HG02943 (cell line): ENCODE measurements at regions not wholly inside any gene's neighbourhood (a gene's known extent, or its start where the extent isn't known, plus 50 kb on each side); places are given as distances from the start of the nearest gene placed in this dataset.

Experiments
- ATAC-seq: cut with Tn5 transposase; IDR thresholded peaks from one replicate; pipeline ENCODE4 v1.9.1; 2021; ENCODE audit warnings: mild to moderate bottlenecking, low read depth, moderate library complexity; ENCODE audit not compliant: unreplicated experiment

GRCh38 chr2:160859096-160859495 lies 301.1 kb upstream of the TANK start:
- no peak for ATAC-seq

DNA sequence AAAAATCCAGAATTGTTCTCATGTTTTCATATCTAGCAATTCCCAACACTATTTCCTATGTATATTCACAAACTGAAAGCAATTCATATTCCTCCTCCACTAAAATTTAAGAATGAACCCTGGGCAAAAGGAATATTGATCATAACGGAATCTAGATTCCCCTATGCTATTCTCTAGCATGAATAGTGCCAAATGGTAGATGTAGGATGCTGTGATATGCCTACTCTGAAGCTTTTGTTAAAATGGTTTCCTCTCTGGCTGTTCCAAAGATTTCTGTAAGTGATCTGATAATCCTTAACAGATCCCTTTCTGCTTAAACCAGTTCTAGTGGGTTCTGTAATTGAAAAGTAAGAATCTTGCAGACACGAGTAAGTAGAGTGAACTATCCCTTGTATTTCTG lies 298.0 kb upstream of the TANK start:
- no peak for ATAC-seq

GRCh38 chr2:160868891-160869290 lies 291.3 kb upstream of the TANK start:
- no peak for ATAC-seq

DNA sequence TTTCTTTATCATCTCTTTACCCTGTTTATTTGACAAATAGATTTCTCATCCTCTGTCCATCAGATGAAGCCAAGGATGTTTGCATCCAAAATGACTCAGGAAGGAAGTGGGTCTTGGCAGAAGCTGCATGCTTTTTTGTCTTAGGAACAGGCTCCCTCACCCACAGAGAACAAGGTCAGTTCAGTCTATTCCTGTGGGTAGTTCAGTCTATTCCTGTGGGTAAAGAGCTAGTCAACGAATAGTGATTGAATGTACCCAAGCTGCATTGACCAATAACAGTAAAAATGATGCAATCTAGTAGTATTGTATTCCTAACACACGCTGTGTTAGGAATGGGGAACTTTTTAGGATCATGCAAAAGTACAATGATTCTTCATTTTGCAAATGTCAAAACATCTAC lies 290.8 kb upstream of the TANK start:
- ATAC-seq = no peak

- no peak for ATAC-seq
These were observed 289.3 kb upstream of the TANK start for GRCh38 chr2:160870729-160871465.

- ATAC-seq = no peak
These were observed 288.3 kb upstream of the TANK start for GRCh38 chr2:160871953-160872352.

GRCh38 chr2:160876029-160876428 lies 284.2 kb upstream of the TANK start:
- ATAC-seq = no peak

DNA sequence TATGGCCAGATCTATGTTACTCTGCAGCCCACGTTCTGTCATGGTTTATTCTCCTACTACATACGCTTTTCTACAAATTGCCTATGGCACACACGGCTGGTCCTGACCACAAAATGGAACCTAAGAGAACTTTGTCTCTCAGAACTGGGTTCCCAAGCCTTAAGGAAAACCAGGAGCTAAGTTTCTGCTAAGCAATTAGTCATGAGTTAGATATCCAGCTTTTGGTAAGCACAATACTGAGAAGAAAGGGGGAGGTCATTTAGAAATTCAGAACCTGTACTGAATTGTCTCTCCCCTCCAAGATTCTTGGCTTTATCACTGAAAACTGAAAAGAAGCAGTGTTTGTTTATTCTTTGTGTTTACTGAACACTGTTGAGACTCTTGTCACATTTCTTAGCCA lies 283.5 kb upstream of the TANK start:
- ATAC-seq = no peak

GRCh38 chr2:160878618-160879017 lies 281.6 kb upstream of the TANK start:
- no peak for ATAC-seq

- no peak for ATAC-seq
These were observed 277.3 kb upstream of the TANK start for GRCh38 chr2:160882906-160883305.

GRCh38 chr2:160884056-160884455 lies 276.2 kb upstream of the TANK start:
- ATAC-seq = no peak

DNA sequence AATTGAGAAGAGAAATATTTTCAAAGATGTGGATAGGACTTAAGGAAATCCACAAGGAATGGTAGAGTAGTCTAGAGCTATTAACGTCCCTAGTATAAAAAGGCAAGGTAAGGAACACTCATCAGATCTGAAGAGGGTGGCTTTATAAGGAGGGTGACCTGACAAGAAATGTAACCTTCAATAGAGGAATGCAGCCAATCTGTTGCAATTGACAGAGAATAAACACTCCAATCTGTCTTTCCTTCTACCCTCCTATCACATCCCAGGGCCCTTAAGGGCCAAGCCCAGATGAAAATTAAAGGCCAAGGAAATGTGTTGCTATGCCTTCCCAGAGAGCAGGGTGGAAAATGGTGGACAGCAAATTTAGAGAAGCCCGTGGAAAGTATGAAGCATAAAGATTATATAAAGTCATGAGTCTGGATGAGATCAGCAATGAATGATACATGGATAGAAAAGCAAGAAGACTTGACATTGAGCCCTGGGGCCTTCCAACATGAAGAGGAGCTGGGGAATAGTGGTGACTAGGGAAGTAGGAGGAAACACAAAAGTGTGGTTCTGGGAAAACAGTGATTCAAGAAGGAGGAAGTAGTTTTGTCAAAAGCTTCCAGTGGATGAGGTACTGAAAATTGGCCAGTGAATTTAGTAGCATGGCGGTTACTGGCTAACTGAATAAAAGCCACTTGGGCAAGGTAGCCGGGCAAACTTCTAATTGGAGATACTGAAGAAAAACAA lies 270.6 kb upstream of the TANK start:
- ATAC-seq = no peak

DNA sequence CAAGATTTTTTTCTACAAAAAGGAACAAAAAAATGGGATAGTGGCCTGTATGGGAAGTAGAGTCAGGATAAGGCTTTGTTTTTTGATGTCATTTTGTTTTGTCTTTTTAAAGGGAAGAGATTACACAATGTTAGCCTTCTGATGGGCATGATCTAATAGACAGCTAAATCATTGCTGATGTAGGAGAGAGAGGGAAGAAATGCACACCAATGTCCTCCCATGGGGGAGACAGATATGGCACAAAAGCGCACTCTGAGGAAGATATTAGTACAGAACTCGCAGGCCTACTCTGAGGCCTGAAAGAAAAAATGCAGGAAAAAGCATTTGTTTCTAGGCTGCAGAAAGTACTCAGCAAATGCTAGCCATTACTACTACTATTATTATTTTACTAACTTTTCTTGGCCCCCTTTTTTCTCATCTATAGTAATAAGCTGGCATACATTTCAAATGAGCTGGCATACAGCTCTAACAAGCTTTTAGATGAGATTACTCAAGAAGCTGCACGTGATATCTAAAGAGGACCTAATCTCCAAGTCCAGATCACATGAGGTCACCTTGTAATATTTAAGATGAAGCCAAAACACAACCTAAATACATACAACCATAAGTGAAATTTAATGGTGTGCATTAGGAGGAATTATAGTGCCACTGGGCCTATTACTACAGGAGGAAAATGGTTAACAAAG lies 269.4 kb upstream of the TANK start:
- no peak for ATAC-seq

GRCh38 chr2:160891353-160891740 lies 268.9 kb upstream of the TANK start:
- no peak for ATAC-seq

- no peak for ATAC-seq
These were observed 268.0 kb upstream of the TANK start for GRCh38 chr2:160892204-160892603.

DNA sequence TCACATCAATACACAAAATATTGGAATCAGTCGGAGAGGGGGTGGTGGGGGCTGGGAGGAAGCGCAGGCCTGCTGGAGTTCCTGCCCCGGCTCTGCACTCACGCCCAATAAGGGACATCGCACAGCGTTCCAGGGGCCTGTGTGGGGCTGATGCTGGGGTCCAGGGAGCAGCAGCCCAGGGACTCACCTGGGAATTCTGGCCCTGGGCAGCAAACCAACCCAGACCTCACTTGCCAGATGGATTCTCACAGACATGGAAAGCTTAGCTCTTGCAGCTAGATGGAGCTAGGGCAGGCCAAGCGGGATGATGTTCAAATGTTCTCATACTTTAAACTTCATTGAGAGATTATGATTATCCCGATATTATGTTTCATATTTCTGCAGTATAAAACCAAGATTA lies 266.6 kb upstream of the TANK start:
- ATAC-seq = no peak

DNA sequence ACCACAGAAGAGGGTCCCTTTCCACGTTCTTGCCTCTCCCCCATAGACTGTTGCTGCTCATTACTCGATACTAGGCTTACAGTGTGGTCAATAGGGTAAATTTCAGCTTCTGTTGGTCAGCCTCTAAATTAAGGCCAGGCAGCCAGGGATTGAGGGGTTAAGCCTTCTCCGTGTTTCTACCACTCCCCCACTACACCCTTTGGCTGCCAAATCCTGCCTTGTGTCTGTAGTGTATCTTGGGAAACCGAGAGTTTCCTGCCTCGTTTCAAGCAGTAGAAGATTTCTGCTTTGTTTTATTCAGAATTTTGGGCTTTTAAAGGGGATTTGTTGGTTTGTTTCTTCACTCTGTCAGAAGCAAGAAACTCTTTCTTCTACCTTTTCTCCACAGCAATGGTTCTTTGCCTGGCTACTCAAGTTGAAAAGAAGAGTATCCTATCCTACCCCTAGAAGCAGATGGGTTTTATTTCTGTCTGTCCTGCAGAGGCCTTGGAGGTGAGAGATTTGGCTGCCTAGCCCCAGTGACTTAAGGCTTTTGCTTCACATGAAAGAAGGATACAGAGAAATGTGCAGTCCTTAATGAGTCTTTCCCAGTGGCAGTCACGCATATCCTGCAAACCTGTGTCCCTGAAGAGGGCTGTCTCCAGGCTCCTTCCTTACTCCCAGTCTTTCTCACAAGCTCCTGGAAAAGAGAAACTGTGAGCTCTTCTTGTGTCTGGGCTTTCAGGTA lies 261.5 kb upstream of the TANK start:
- no peak for ATAC-seq

- ATAC-seq = no peak
These were observed 258.6 kb upstream of the TANK start for GRCh38 chr2:160901613-160902012.

GRCh38 chr2:160905862-160906261 lies 254.4 kb upstream of the TANK start:
- ATAC-seq = no peak

DNA sequence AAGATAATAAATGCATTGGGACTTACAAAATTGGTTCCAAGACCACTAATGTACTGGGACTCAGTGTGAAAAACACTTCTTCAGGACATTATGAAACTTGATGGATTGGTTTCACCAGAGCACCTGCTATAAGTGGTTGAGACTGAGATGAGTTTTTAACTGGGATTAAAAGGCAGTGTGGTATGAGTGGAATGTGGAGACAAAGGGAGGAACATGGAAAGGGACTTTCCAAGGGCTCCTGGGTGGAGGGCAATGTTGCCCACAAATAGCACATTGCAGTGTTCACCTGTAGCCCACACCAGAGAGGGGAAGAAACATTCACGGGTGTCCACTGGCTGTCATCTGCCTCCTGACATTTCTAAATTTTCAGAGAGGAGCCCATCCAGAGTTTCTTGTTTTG lies 253.3 kb upstream of the TANK start:
- ATAC-seq = no peak

DNA sequence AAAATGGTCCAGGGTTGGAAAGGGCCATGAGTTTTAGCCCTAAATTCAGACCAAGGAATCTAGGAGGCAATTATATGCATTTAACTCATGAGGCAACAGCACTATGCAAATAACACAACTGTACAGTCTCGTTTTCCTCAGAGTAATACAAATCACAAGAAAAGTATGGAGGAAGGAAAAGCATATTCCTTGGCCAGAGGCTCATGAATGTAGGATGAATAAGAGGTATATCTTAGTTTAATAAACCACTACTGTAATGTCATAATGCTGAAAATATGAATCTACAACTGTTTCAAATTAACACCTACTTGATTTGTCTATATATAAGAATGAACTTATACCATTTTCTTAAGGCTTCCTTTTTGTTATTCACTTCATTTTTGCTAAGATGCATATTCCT lies 252.5 kb upstream of the TANK start:
- no peak for ATAC-seq
